ENCODE measurements at regions not wholly inside any gene's neighbourhood (a gene's known extent, or its start where the extent isn't known, plus 50 kb on each side); places are given as distances from the start of the nearest gene placed in this dataset.
A peak's percentile ranks its signal among the peaks of the same experiment; 100 is the strongest.

DNA sequence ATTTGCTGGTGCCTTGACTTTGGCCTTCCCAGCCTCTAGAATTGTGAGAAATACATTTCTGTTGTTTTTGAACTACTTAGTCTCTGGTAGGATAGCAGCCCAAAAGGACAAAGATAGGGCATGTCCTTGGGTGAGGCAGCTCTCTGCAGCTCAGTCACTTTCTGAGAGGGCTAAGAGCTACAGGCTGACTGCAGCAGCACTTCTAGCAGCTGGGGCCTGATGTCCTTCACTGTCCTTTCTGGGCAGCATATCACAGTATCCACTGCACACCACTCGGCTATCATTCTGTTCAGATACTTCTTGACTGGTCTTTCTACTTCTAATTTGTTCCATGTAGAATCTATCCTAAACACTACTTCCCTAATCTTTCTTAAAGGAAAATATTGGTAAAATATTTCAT lies 68.5 kb upstream of the CLDN10 start (continued):
- TF ChIP-seq KAT2B (IDR thresholded peaks at IDR 0.05; ENCODE audit: low read depth, low read length) (no peak), MAFK (IDR thresholded peaks at IDR 0.05; ENCODE audit: low read length) (no peak), TCF7 (IDR thresholded peaks at IDR 0.05; ENCODE audit: borderline replicate concordance) (no peak), POLR3G (IDR thresholded peaks at IDR 0.05; ENCODE audit: extremely low read depth, insufficient read length, insufficient replicate concordance) (no peak), ILF3 (IDR thresholded peaks at IDR 0.05; ENCODE audit: borderline replicate concordance) (no peak)
- TF ChIP-seq, protein P1, sequence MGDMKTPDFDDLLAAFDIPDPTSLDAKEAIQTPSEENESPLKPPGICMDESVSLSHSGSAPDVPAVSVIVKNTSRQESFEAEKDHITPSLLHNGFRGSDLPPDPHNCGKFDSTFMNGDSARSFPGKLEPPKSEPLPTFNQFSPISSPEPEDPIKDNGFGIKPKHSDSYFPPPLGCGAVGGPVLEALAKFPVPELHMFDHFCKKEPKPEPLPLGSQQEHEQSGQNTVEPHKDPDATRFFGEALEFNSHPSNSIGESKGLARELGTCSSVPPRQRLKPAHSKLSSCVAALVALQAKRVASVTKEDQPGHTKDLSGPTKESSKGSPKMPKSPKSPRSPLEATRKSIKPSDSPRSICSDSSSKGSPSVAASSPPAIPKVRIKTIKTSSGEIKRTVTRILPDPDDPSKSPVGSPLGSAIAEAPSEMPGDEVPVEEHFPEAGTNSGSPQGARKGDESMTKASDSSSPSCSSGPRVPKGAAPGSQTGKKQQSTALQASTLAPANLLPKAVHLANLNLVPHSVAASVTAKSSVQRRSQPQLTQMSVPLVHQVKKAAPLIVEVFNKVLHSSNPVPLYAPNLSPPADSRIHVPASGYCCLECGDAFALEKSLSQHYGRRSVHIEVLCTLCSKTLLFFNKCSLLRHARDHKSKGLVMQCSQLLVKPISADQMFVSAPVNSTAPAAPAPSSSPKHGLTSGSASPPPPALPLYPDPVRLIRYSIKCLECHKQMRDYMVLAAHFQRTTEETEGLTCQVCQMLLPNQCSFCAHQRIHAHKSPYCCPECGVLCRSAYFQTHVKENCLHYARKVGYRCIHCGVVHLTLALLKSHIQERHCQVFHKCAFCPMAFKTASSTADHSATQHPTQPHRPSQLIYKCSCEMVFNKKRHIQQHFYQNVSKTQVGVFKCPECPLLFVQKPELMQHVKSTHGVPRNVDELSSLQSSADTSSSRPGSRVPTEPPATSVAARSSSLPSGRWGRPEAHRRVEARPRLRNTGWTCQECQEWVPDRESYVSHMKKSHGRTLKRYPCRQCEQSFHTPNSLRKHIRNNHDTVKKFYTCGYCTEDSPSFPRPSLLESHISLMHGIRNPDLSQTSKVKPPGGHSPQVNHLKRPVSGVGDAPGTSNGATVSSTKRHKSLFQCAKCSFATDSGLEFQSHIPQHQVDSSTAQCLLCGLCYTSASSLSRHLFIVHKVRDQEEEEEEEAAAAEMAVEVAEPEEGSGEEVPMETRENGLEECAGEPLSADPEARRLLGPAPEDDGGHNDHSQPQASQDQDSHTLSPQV (IDR thresholded peaks at IDR 0.05), result no peak

DNA sequence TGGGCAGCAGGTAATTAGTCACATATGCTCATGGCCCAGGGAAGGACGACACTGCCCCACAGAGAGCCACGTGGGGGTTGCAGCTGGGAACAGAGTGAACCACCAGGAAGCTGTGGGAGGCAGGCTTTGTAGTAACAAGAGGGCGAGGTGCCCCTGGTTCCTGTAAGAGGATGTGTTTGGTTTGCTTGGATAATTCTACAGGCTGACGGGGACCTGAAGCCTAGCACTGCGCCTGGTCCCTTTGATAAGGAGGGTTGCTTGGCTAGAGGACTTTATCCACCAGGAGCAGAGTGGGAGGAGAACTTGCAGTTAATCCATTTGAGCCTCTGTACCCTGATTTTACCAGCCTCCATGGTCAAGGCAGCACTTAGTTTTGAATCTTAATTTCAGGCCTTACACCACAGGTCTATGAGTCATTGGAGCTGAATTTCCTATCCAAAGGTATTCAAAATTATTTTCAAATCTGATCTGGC lies 67.4 kb upstream of the CLDN10 start:
- H3K9me1 ChIP-seq (ENCODE audit: control insufficient read depth, insufficient read depth, low read length), result no peaks in the 10 kb centered on the region
- H2AFZ ChIP-seq (ENCODE audit: low read depth, low read length), result 0 out of 2 replicates have a peak overlapping the region, but pooled peaks have one; percentile 4
- in situ Hi-C loops (cut with MboI) (no loop called here), intact Hi-C loops (cut with micrococcal nuclease) (no loop called here)
- WGBS (ENCODE audit: insufficient coverage, low coverage, missing lambda C conversion rate), result 5% methylated on average over 4 of the region's 5 CpGs
- BruUV-seq (replicated peaks), result no TSS peak
- CTCF ChIA-PET (ENCODE audit: low intra/inter-chr PET ratio), result no interaction called here
- H3K27ac ChIP-seq (ENCODE audit: extremely low read depth, low read depth, low read length), result no peak overlapping the region
- ATAC-seq (peak; percentile 83), DNase-seq (ENCODE audit: extremely low read depth in 1 of 4, low spot score in 3 of 4) (peak; percentile 22 to 84 (median 39)), FAIRE-seq (peak; percentile 80)
- H4K20me1 ChIP-seq (replicated peaks; ENCODE audit: control insufficient read depth, insufficient read depth, low read length), result no peaks in the 10 kb centered on the region
- no peaks in the 10 kb centered on the region for H3K79me2 ChIP-seq (ENCODE audit: control insufficient read depth, insufficient read depth, low read length)
- no peaks in the 10 kb centered on the region for H3K9me3 ChIP-seq (replicated peaks; ENCODE audit: control insufficient read depth, insufficient read depth, low read depth, low read length)
- POLR2A ChIA-PET, result interaction anchor here (0.6 kb wide), 2 partner anchors 17 to 848 kb away, joined by 3 read pairs; no protein-coding TSS in a partner anchor
- H3K27me3 ChIP-seq (ENCODE audit: control insufficient read depth in 2 of 2, insufficient read depth in 2 of 2, low read length in 2 of 2), result no peaks in the 10 kb centered on the region
- no peak overlapping the region for H3K9ac ChIP-seq (ENCODE audit: insufficient read depth in 1 of 2, low read depth in 2 of 2, low read length in 2 of 2)
- 0 out of 2 replicates have a peak overlapping the region, but pooled peaks have one; percentile 29 for H3K4me2 ChIP-seq (ENCODE audit: insufficient read depth, low read length)
- peaks cover 0 to 10% of the 10 kb centered on the region in 2 experiments; a peak in 3 of 5 replicates for H3K4me1 ChIP-seq (replicated peaks in 1 of 2; ENCODE audit: control insufficient read depth in 2 of 2, insufficient read depth in 2 of 2, low read length in 2 of 2)
- no peaks in the 10 kb centered on the region for H3K36me3 ChIP-seq (ENCODE audit: control insufficient read depth, insufficient read depth, low read length)
- H3K4me3 ChIP-seq, result no peak overlapping the region
- TF ChIP-seq SIN3A (IDR thresholded peaks at IDR 0.05; ENCODE audit: borderline replicate concordance in 2 of 2, control insufficient read depth in 1 of 2, low read depth in 2 of 2, low read length in 2 of 2), result no peak
- peak; percentile 92 for TF ChIP-seq TCF3 (CRISPR knock-in tag; IDR thresholded peaks at IDR 0.05)
- TF ChIP-seq ZC3H11A (IDR thresholded peaks at IDR 0.05; ENCODE audit: low read depth, low read length), result no peak
- no peak for TF ChIP-seq ILF3 (IDR thresholded peaks at IDR 0.05; ENCODE audit: borderline replicate concordance)
- no peak for TF ChIP-seq ZNF274 (IDR thresholded peaks at IDR 0.05; ENCODE audit: borderline replicate concordance, low read depth, low read length)
- no peak for TF ChIP-seq TCFL5 (CRISPR knock-in tag; conservative IDR thresholded peaks at IDR 0.05)
- no peak for TF ChIP-seq KLF6 (CRISPR knock-in tag; IDR thresholded peaks at IDR 0.05; ENCODE audit: borderline replicate concordance)
- TF ChIP-seq ZNF140 (CRISPR knock-in tag; IDR thresholded peaks at IDR 0.05), result no peak
- no peak for TF ChIP-seq NCOA6 (IDR thresholded peaks at IDR 0.05)
- TF ChIP-seq, protein P2, sequence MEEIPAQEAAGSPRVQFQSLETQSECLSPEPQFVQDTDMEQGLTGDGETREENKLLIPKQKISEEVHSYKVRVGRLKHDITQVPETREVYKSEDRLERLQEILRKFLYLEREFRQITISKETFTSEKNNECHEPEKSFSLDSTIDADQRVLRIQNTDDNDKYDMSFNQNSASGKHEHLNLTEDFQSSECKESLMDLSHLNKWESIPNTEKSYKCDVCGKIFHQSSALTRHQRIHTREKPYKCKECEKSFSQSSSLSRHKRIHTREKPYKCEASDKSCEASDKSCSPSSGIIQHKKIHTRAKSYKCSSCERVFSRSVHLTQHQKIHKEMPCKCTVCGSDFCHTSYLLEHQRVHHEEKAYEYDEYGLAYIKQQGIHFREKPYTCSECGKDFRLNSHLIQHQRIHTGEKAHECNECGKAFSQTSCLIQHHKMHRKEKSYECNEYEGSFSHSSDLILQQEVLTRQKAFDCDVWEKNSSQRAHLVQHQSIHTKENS (CRISPR knock-in tag; IDR thresholded peaks at IDR 0.05), result no peak
- TF ChIP-seq SREBF1 (IDR thresholded peaks at IDR 0.05; ENCODE audit: borderline replicate concordance, low read depth, low read length), result no peak
